GM12878 (cell line): ENCODE measurements at regions not wholly inside any gene's neighbourhood (a gene's known extent, or its start where the extent isn't known, plus 50 kb on each side); places are given as distances from the start of the nearest gene placed in this dataset.

Source experiments
- ATF2 ChIP-seq: IDR thresholded peaks from 2 replicates; pipeline ENCODE4 v1.6.1; 2012; ENCODE audit warnings: low read length, inconsistent platforms
- BMI1 ChIP-seq: fragments of 450-650 bp; IDR thresholded peaks from 2 replicates; pipeline ENCODE4 v1.6.1; 2016; ENCODE audit warnings: mild to moderate bottlenecking, moderate library complexity, borderline replicate concordance
- CTCF ChIP-seq, 3 experiments: IDR thresholded peaks in 2 of 3; conservative IDR thresholded peaks in 1 of 3; 2 replicates each; pipeline ENCODE4 v1.5.1; 2011; ENCODE audit warnings: low read depth in 3 of 3, low read length in 3 of 3, mild to moderate bottlenecking in 3 of 3, control low read depth in 2 of 3, moderate library complexity in 2 of 3, inconsistent platforms in 1 of 3, mixed read lengths in 1 of 3; ENCODE audit not compliant: control insufficient read depth in 2 of 3, insufficient read depth in 1 of 3; ENCODE audit errors: extremely low read depth in 1 of 3
- EZH2 ChIP-seq: IDR thresholded peaks from 2 replicates; pipeline ENCODE4 v1.6.1; 2012; ENCODE audit warnings: low read depth, mild to moderate bottlenecking, control low read depth, inconsistent platforms, low read length, borderline replicate concordance; ENCODE audit not compliant: control insufficient read depth
- MAX ChIP-seq: IDR thresholded peaks from 2 replicates; pipeline ENCODE4 v1.6.1; 2012; ENCODE audit warnings: low read depth, low read length, improper control_type of control experiment
- MTA3 ChIP-seq: IDR thresholded peaks from 2 replicates; pipeline ENCODE4 v1.6.1; 2012; ENCODE audit warnings: low read length, inconsistent platforms, borderline replicate concordance
- NR2C2 ChIP-seq: IDR thresholded peaks from 2 replicates; pipeline ENCODE4 v1.6.1; 2011; ENCODE audit warnings: borderline replicate concordance, low read depth; ENCODE audit not compliant: control insufficient read depth, insufficient read length
- PML ChIP-seq: IDR thresholded peaks from 2 replicates; pipeline ENCODE4 v1.6.1; 2012; ENCODE audit warnings: low read length, inconsistent platforms
- REST ChIP-seq: IDR thresholded peaks from 2 replicates; pipeline ENCODE4 v1.6.1; 2012; ENCODE audit warnings: mild to moderate bottlenecking, low read depth, low read length
- RFX5 ChIP-seq: IDR thresholded peaks from 2 replicates; pipeline ENCODE4 v1.6.1; 2011; ENCODE audit warnings: low read depth, low read length, improper control_type of control experiment
- SIN3A ChIP-seq: IDR thresholded peaks from 2 replicates; pipeline ENCODE4 v1.6.1; 2012; ENCODE audit warnings: low read depth, low read length, improper control_type of control experiment
- TCF7 ChIP-seq: IDR thresholded peaks from 2 replicates; pipeline ENCODE4 v1.6.1; 2014; ENCODE audit warnings: antibody characterized with exemption, borderline replicate concordance
- ZNF592 ChIP-seq: fragments of 450-650 bp; IDR thresholded peaks from 2 replicates; pipeline ENCODE4 v1.6.1; 2017; ENCODE audit warnings: mild to moderate bottlenecking, moderate library complexity

- TF ChIP-seq TCF7, result no peak
- TF ChIP-seq ATF2, result no peak
- no peak for TF ChIP-seq CTCF (IDR thresholded peaks at IDR 0.05 in 2 of 3, conservative IDR thresholded peaks at IDR 0.05 in 1 of 3; ENCODE audit: control insufficient read depth in 2 of 3, extremely low read depth in 1 of 3, insufficient read depth in 1 of 3, low read depth in 3 of 3, low read length in 3 of 3)
- no peak for TF ChIP-seq REST
- TF ChIP-seq SIN3A, result no peak
- TF ChIP-seq EZH2, result no peak
- no peak for TF ChIP-seq MAX
- no peak for TF ChIP-seq RFX5
- TF ChIP-seq ZNF592, result no peak
- no peak for TF ChIP-seq NR2C2
- TF ChIP-seq PML, result no peak
- no peak for TF ChIP-seq MTA3
- no peak for TF ChIP-seq BMI1
Observed at GRCh38 chr4:12172198-12172973, 743.7 kb upstream of the HS3ST1 start.
